ENCODE measurements at regions not wholly inside any gene's neighbourhood (a gene's known extent, or its start where the extent isn't known, plus 50 kb on each side); places are given as distances from the start of the nearest gene placed in this dataset.
"Not testable (repeated sequence)": the region's sequence is repeated elsewhere in the genome, so short reads cannot be mapped to it uniquely, and the experiment has no call there.

DNA sequence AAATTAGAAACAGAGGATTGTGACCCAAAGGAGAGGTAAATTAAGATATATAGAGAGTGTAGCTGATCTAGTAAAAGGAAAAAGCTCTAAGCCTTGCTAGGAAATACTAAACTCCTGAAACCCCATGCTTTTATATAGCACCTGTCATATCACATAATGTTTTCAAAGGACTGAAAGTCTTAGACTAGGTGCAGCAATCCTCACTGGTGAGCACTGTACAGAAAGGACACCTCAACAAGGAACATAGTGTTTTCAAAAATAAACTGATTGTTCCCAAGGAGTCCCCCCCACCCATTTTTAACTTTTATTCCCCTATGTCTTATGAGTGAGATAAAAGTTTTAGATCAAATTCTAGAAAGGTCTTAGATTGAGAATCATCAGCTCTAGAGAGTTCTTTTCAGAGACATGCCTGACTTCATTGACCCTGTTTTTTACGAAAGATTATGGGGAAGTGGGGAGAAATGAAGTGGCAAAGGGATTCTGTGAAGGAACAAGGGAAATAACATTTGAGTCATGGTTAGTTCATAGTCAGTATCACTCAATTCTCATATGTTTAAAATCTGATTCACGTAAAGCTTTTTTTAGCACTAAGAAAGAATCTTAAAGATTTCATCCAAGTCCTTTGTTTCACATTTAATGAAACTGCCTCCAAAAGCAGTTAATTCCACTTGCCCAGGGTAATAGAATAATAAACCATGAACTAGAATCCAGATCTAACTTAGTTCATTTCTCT lies 166.4 kb downstream of the CYB561 start:
- no peak for DNase-seq (ENCODE audit: extremely low spot score)
- Histone ChIP-seq H3K27ac (replicated peaks in 1 of 4) (peak overlapping the region; percentile 63 to 71 (median 66)), H3K4me1 (peaks cover 0 to 60% (median 47%) of the 10 kb centered on the region in 4 donors), H3K4me3 (no peak overlapping the region), H3K36me3 (no peaks in the 10 kb centered on the region), H3K9me3 (peaks cover 0 to 6% (median 0%) of the 10 kb centered on the region in 4 donors), H3K27me3 (no peaks in the 10 kb centered on the region)
- intact Hi-C loops (cut with DNase I): loop anchor here (10.0 kb wide), 1 partner anchor 125 kb away; no protein-coding TSS in a partner anchor
- TF ChIP-seq EP300 (IDR thresholded peaks at IDR 0.05): no peak
- TF ChIP-seq POLR2AphosphoS5 (IDR thresholded peaks at IDR 0.05): no peak
- TF ChIP-seq, protein P1, sequence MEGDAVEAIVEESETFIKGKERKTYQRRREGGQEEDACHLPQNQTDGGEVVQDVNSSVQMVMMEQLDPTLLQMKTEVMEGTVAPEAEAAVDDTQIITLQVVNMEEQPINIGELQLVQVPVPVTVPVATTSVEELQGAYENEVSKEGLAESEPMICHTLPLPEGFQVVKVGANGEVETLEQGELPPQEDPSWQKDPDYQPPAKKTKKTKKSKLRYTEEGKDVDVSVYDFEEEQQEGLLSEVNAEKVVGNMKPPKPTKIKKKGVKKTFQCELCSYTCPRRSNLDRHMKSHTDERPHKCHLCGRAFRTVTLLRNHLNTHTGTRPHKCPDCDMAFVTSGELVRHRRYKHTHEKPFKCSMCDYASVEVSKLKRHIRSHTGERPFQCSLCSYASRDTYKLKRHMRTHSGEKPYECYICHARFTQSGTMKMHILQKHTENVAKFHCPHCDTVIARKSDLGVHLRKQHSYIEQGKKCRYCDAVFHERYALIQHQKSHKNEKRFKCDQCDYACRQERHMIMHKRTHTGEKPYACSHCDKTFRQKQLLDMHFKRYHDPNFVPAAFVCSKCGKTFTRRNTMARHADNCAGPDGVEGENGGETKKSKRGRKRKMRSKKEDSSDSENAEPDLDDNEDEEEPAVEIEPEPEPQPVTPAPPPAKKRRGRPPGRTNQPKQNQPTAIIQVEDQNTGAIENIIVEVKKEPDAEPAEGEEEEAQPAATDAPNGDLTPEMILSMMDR (IDR thresholded peaks at IDR 0.05): no peak
- 36% methylated on average over 2 of the region's 2 CpGs for WGBS

DNA sequence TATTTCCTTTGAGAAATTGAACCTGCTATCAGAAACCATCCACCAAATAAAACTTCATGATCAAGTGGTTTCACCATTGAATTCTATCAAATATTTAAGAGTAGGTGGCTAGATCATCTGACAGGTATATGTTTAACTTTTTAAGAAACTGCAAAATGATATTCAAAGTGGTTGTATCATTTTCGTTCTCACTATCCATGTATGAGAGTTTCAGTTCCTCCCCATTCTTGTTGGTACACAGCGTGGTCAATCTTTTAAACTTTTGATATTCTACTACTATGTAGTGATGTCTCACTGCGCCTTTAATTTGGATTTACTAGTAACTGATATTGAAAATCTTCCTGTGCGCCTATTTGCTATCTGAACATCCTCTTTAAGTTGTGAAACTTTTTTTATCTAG lies 163.7 kb downstream of the CYB561 start:
- Histone ChIP-seq H3K4me3 (no peak overlapping the region), H3K27me3 (no peaks in the 10 kb centered on the region), H3K9me3 (peaks cover 0 to 22% (median 12%) of the 10 kb centered on the region in 4 donors), H3K4me1 (peaks cover 0 to 38% (median 33%) of the 10 kb centered on the region in 4 donors), H3K36me3 (no peaks in the 10 kb centered on the region), H3K27ac (replicated peaks in 1 of 4) (no peak overlapping the region)
- intact Hi-C loops (cut with DNase I): no loop called here
- 93% methylated on average over 4 of the region's 4 CpGs for WGBS
- no peak for DNase-seq (ENCODE audit: extremely low spot score)
- TF ChIP-seq, protein P1 (IDR thresholded peaks at IDR 0.05): no peak
- no peak for TF ChIP-seq EP300 (IDR thresholded peaks at IDR 0.05)

DNA sequence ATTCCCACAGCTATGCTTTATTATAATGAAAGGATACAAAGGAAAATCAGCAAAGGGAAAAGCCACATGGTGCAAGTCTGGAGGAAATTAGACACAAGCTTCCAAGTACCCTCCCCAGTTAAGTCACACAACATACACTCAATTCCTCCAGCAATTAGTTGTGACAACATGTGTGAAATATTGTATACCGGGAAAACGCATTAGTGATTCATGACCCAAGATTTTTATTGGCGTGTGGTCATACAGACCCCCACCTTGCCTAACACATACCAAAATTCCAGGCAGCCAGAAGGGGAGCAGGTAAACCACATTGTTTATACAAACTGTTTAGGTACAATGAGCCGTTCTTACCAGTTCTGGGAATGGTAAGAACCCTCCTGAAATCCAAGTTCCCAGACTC lies 160.6 kb downstream of the CYB561 start:
- H3K27ac ChIP-seq (replicated peaks in 1 of 4): no peak overlapping the region
- TF ChIP-seq POLR2AphosphoS5 (IDR thresholded peaks at IDR 0.05): no peak
- TF ChIP-seq, protein P1 (IDR thresholded peaks at IDR 0.05): no peak
- TF ChIP-seq EP300 (IDR thresholded peaks at IDR 0.05): no peak
- TF ChIP-seq POLR2A (IDR thresholded peaks at IDR 0.05; ENCODE audit: low read depth): no peak
- H3K36me3 ChIP-seq: no peaks in the 10 kb centered on the region
- intact Hi-C loops (cut with DNase I): no loop called here
- WGBS: 95% methylated on average over 4 of the region's 4 CpGs
- H3K27me3 ChIP-seq: no peaks in the 10 kb centered on the region
- peaks cover 0 to 22% (median 12%) of the 10 kb centered on the region in 4 donors for H3K9me3 ChIP-seq
- H3K4me1 ChIP-seq: peaks cover 0 to 16% (median 11%) of the 10 kb centered on the region in 4 donors
- H3K4me3 ChIP-seq: no peak overlapping the region
- no peak for DNase-seq (ENCODE audit: extremely low spot score)

DNA sequence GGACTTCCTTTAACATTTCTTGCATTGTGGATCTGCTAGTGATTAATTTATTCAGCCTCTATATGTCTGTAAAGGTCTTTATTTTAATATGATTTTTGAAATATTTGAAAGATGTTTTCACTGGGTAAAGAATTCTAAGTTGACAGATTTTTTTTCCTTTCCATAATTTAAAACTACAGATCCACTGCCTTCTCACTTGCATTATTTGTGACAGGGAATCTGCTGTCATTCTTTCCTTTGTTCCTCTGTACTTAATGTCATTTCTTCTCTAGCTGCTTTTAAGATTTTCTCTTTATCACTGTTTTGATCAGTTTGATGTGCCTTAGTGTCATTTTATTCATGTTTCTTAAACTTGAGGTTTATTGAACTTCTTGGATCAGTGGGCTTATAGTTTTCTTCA lies 159.9 kb downstream of the CYB561 start:
- intact Hi-C loops (cut with DNase I): no loop called here
- DNase-seq (ENCODE audit: extremely low spot score): no peak
- peaks cover 0 to 14% (median 4%) of the 10 kb centered on the region in 4 donors for H3K4me1 ChIP-seq
- no peak for TF ChIP-seq POLR2A (IDR thresholded peaks at IDR 0.05; ENCODE audit: low read depth)
- no peak for TF ChIP-seq POLR2AphosphoS5 (IDR thresholded peaks at IDR 0.05)
- TF ChIP-seq, protein P1 (IDR thresholded peaks at IDR 0.05): no peak
- no peak overlapping the region for H3K27ac ChIP-seq (replicated peaks in 1 of 4)
- no peaks in the 10 kb centered on the region for H3K27me3 ChIP-seq
- H3K36me3 ChIP-seq: no peaks in the 10 kb centered on the region
- peaks cover 0 to 22% (median 12%) of the 10 kb centered on the region in 4 donors for H3K9me3 ChIP-seq
- no peak overlapping the region for H3K4me3 ChIP-seq

DNA sequence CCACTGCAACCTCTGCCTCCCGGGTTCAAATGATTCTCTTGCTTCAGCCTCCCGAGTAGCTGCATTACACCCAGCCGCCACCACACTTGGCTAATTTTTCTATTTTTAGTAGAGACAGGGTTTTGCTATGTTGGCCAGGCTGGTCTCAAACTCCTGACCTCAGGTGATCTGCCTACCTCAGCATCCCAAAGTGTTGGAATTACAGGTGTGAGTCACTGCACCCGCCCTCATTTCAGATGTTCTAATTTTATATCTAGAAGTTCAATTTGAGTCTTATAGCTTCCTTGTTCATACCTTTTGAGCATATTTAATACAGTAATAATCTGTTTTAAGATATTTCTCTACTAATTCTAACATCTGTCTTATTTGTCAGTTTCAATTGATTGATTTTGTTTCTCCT lies 159.1 kb downstream of the CYB561 start:
- intact Hi-C loops (cut with DNase I); DNase-seq (ENCODE audit: extremely low spot score); H3K4me3 ChIP-seq; H3K36me3 ChIP-seq; H3K27me3 ChIP-seq; H3K27ac ChIP-seq (replicated peaks in 1 of 4): not testable (repeated sequence)
- Histone ChIP-seq H3K4me1 (peaks cover 0 to 14% (median 3%) of the 10 kb centered on the region in 4 donors), H3K9me3 (peaks cover 0 to 22% (median 12%) of the 10 kb centered on the region in 4 donors)
- WGBS: 92% methylated on average over 4 of the region's 4 CpGs
